ENCODE measurements at regions not wholly inside any gene's neighbourhood (a gene's known extent, or its start where the extent isn't known, plus 50 kb on each side); places are given as distances from the start of the nearest gene placed in this dataset.

- POLR2A ChIA-PET = no interaction called here
- no peak for TF ChIP-seq CTCF (IDR thresholded peaks at IDR 0.05; ENCODE audit: insufficient read depth, low read length, missing control alignments)
- CTCF ChIA-PET = no interaction called here
- no peak for DNase-seq (ENCODE audit: low read depth, low spot score)
- H3K4me3 ChIP-seq (ENCODE audit: low read depth, low read length) = no peak overlapping the region
These were observed 320.8 kb downstream of the ADAM29 start for GRCh38 chr4:175238827-175239517.

- no peak overlapping the region for H3K4me3 ChIP-seq (ENCODE audit: low read depth, low read length)
- POLR2A ChIA-PET = no interaction called here
- DNase-seq (ENCODE audit: low read depth, low spot score) = no peak
- CTCF ChIA-PET = no interaction called here
- TF ChIP-seq CTCF (IDR thresholded peaks at IDR 0.05; ENCODE audit: insufficient read depth, low read length, missing control alignments) = no peak
These were observed 328.8 kb downstream of the ADAM29 start for GRCh38 chr4:175246941-175247340.

- no peak for TF ChIP-seq CTCF (IDR thresholded peaks at IDR 0.05; ENCODE audit: insufficient read depth, low read length, missing control alignments)
- no peak overlapping the region for H3K4me3 ChIP-seq (ENCODE audit: low read depth, low read length)
- ChIA-PET CTCF (no interaction called here), POLR2A (no interaction called here)
- DNase-seq (ENCODE audit: low read depth, low spot score) = no peak
These were observed 334.5 kb downstream of the ADAM29 start for GRCh38 chr4:175252642-175253041.

DNA sequence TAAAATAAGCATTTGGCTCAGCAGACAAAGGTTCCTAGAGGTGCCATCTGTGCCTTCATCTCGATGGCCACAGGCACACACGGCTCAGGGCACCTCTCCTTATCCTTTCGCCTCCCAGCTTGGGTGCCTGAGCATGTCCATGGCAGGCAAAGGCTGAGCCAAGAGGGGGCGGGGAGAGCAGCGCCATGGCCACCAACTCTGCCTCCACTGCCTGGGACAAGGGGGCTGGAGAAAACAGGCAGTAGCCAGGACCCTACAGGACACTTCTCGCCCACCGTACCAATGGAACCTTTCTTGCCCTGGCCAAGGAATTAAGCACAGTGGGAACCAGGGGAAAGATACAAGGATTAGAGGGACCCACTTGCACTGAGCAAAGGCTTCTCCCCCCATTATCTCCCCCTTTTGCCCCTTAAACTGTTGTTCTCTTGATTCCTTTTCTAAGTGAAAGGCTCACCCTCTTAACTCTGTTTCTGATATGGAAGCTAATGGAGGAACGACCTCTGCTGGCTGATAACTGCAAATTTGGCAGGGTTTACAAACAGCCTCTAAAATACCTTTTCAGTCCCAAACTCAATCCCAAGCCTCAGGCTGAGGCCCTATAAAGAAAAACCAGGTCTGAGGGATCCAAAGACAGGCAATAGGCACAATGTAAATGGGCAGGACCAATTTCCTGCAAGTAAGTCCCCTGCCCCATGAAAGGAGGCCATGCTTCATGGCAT, 335.2 kb downstream of the ADAM29 start:
- ChIA-PET POLR2A (no interaction called here), CTCF (no interaction called here)
- no peak for DNase-seq (ENCODE audit: low read depth, low spot score)
- H3K4me3 ChIP-seq (ENCODE audit: low read depth, low read length) = no peak overlapping the region
- TF ChIP-seq CTCF (IDR thresholded peaks at IDR 0.05; ENCODE audit: insufficient read depth, low read length, missing control alignments) = no peak

DNA sequence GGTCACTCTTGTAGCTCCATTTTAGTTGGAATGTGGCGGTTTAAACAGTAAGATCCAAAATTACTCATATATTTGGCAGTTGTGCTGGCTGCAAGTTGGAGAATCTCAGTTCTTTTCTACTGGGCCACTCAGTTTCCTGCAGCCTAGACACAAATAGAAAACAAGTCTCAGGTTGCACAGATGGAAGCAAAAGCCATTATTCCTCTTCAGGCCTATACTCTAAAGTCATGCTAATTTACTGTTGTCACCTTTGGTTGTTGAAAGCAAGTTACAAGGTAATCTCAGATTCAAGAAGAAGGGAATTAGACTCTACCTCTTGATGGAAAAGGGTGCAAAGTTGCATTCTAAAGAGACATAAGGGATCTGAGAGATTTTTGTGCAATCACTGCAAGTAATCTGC, 345.4 kb downstream of the ADAM29 start:
- ChIA-PET POLR2A (no interaction called here), CTCF (no interaction called here)
- TF ChIP-seq CTCF (IDR thresholded peaks at IDR 0.05; ENCODE audit: insufficient read depth, low read length, missing control alignments) = no peak
- DNase-seq (ENCODE audit: low read depth, low spot score) = no peak
- no peak overlapping the region for H3K4me3 ChIP-seq (ENCODE audit: low read depth, low read length)

GRCh38 chr4:175271010-175271630, 353.0 kb downstream of the ADAM29 start:
- CTCF ChIA-PET = no interaction called here
- no peak for DNase-seq (ENCODE audit: low read depth, low spot score)
- POLR2A ChIA-PET = no interaction called here

More at GRCh38 chr4:175271010-175271630, 353.0 kb downstream of the ADAM29 start:
- TF ChIP-seq CTCF (IDR thresholded peaks at IDR 0.05; ENCODE audit: insufficient read depth, low read length, missing control alignments) = no peak
- H3K4me3 ChIP-seq (ENCODE audit: low read depth, low read length) = no peak overlapping the region
